ENCODE measurements at regions not wholly inside any gene's neighbourhood (a gene's known extent, or its start where the extent isn't known, plus 50 kb on each side); places are given as distances from the start of the nearest gene placed in this dataset.

GRCh38 chr4:129393976-129394375, 298.0 kb downstream of the C4orf33 start:
- DNase-seq (ENCODE audit: extremely low spot score), result no peak
- CTCF ChIA-PET, result no interaction called here
- POLR2A ChIA-PET, result no interaction called here
- no peak for TF ChIP-seq CTCF (IDR thresholded peaks at IDR 0.05; ENCODE audit: control extremely low read depth, extremely low read depth, low read depth, missing control alignments)

- ChIA-PET CTCF (no interaction called here), POLR2A (no interaction called here)
- TF ChIP-seq CTCF (IDR thresholded peaks at IDR 0.05; ENCODE audit: control extremely low read depth, extremely low read depth, low read depth, missing control alignments), result no peak
- DNase-seq (ENCODE audit: extremely low spot score), result no peak
Observed at GRCh38 chr4:129394635-129395034, 298.7 kb downstream of the C4orf33 start.

DNA sequence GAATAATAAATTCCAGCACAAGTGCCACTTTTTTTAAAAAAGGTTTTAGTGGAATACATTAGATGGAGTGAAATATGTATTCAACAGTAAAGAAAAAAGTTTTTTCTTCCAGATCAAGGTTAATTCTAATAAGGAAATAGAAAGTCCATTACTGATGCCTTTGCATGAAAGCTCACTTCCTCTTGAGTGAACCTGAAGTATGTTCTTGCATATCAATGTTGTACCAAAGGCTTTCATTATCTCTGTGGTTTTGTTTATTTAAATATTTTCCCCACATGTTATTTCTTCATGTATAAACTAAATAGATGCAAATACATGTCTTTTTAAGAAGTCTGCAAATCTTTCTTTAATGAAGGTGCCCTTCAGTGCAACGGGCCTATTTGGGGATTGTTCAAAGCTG, 307.9 kb downstream of the C4orf33 start:
- ChIA-PET POLR2A (no interaction called here), CTCF (interaction anchor here (1.7 to 1.9 kb wide), 2 partner anchors 8 to 237 kb away, joined by 4 to 5 read pairs; no protein-coding TSS in a partner anchor)
- no peak for TF ChIP-seq CTCF (IDR thresholded peaks at IDR 0.05; ENCODE audit: control extremely low read depth, extremely low read depth, low read depth, missing control alignments)
- no peak for DNase-seq (ENCODE audit: extremely low spot score)

- no peak for TF ChIP-seq CTCF (IDR thresholded peaks at IDR 0.05; ENCODE audit: control extremely low read depth, extremely low read depth, low read depth, missing control alignments)
- no peak for DNase-seq (ENCODE audit: extremely low spot score)
- ChIA-PET POLR2A (no interaction called here), CTCF (interaction anchor here (0.8 kb wide), 1 partner anchor 20 kb away, joined by 3 read pairs; no protein-coding TSS in a partner anchor)
Observed at GRCh38 chr4:129410115-129410514, 314.2 kb downstream of the C4orf33 start.

- ChIA-PET POLR2A (no interaction called here), CTCF (no interaction called here)
- no peak for TF ChIP-seq CTCF (IDR thresholded peaks at IDR 0.05; ENCODE audit: control extremely low read depth, extremely low read depth, low read depth, missing control alignments)
Observed at GRCh38 chr4:129415004-129415403, 319.1 kb downstream of the C4orf33 start.

DNA sequence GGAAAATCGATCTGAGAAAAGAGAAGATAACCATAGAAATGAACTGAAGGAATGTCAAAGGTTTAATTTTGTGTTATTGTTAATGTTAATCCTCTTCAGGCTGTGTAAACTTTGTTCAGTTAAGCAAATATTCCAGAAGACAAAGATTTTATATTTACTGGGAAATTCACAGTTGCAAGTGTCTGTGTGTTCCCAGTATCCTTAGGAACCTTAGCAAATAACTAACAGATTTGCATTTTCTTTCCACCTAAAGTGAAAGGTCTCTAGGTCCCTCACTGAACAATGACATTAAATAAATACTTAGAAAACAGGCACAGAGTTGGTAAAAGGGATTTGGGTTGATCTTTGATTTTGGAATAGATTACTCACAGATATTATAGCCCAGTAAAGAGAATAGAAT, 324.7 kb downstream of the C4orf33 start:
- ChIA-PET CTCF (no interaction called here), POLR2A (no interaction called here)
- TF ChIP-seq CTCF (IDR thresholded peaks at IDR 0.05; ENCODE audit: control extremely low read depth, extremely low read depth, low read depth, missing control alignments), result no peak
- no peak for DNase-seq (ENCODE audit: extremely low spot score)

More at GRCh38 chr4:129415004-129415403, 319.1 kb downstream of the C4orf33 start:
- no peak for DNase-seq (ENCODE audit: extremely low spot score)

GRCh38 chr4:129422277-129422676, 326.3 kb downstream of the C4orf33 start:
- CTCF ChIA-PET, result interaction anchor here (1.0 to 1.4 kb wide), 2 partner anchors 10 to 16 kb away, joined by 3 read pairs; no protein-coding TSS in a partner anchor
- no peak for TF ChIP-seq CTCF (IDR thresholded peaks at IDR 0.05; ENCODE audit: control extremely low read depth, extremely low read depth, low read depth, missing control alignments)
- POLR2A ChIA-PET, result no interaction called here
- no peak for DNase-seq (ENCODE audit: extremely low spot score)

All from GM10248 (cell line).